ENCODE measurements at regions not wholly inside any gene's neighbourhood (a gene's known extent, or its start where the extent isn't known, plus 50 kb on each side); places are given as distances from the start of the nearest gene placed in this dataset.
"Not testable (repeated sequence)": the region's sequence is repeated elsewhere in the genome, so short reads cannot be mapped to it uniquely, and the experiment has no call there.

DNA sequence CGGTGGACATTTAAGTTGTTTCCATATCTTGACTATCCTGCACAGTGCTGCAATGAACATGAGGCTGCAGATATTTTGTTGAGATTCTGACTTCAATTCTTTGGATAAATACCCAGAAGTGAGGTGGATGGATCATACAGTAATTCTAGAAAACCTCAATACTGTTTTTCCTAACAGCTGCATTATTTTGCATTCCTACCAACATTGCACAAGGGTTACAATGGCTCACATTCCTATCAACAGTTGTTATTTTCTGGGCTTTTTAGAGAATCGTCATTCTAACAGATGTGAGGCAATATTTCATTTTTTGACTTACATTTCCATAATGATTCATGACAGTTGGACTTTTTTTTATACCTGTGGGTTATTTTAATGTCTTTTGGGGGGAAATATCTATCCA, 716.9 kb upstream of the ANO3 start:
- no peak for DNase-seq (ENCODE audit: low read depth in 3 of 3)

DNA sequence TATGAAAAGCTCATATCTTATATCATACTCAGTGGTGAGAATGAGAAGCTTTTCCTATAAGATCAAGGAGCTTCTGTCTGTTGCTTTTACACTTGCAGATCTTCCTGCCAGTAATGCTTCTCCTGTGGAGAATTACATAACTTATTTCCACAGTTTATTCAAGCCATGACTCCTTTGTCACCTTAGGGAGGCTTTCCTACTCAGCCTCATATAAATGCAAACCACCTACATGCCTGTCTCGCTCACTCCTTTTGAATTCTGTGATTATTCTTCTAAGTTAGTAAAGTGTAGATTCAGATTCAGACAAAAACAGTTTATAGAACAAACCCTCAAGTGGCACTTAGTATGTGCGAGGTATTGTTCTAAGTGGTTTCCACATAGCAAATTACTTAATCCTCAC, 716.1 kb upstream of the ANO3 start:
- no peak for DNase-seq (ENCODE audit: low read depth in 3 of 3)

DNA sequence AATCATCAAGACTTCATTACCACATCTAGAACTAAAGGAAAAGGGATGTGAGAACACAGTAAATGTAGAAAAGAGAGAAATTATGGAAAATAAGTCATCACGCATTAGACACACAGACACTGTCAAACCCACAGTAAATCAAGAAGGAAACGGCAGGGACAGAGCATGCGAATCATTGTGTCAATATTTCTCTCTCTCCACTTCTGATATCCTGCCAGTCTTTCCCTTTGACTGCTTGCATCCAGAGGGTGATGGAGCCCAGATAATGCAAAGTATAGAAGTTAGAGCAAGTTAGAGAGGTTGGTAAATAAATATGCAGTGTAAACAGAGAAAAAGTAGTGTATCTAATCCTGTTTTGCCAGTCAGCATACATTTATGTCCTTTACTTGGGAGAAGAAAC, 706.8 kb upstream of the ANO3 start:
- no peak for DNase-seq (ENCODE audit: low read depth in 3 of 3)

DNA sequence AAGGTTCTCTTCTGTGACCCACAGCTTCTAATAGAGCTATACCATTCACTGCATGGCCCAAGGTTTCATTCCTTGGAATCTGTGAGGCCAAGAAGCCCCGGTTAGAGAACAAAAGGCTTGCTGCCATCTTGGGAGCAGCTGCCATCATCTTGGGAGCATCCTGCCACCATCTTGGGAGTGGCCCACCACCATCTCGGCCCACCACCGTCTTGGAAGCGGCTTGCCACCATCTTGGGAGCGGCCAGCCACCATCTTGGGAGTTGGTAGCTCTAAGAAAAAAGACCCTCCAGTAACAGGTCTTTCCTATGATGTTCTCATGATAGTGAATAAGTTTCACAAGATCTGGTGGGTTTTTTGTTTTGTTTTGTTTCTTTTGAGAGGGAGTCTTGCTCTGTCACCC, 703.9 kb upstream of the ANO3 start:
- no peak for DNase-seq (ENCODE audit: low read depth in 3 of 3)

DNA sequence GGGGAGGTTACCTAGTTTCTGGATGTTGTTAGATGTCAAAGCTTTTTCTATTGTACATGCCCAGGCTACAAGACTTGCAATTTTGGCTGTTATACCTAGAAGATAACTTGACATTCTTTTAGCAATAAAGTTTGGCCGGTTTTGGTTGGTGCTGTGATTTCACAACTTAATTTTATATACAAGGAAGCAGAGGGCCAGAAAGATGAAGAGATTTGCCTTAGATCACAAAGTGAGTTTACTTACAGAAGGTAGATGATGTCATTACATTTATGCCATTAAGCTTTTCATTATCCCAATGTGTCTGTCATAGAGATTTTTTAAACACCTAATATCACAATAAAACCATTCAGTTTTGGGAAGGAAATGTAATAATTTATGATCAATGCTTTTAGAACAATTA, 698.7 kb upstream of the ANO3 start:
- DNase-seq (ENCODE audit: low read depth in 3 of 3): no peak

DNA sequence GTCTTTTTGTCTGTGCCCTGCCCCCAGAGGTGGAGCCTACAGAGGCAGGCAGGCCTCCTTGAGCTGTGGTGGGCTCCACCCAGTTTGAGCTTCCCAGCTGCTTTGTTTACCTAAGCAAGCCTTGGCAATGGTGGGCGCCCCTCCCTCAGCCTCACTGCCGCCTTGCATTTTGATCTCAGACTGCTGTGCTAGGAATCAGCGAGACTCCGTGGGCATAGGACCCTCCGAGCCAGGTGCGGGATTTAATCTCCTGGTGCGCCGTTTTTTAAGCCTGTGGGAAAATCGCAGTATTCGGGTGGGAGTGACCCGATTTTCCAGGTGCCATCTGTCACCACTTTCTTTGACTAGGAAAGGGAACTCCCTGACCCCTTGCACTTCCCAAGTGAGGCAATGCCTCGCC, 682.7 kb upstream of the ANO3 start:
- not testable (repeated sequence) for DNase-seq (ENCODE audit: low read depth in 3 of 3)

DNA sequence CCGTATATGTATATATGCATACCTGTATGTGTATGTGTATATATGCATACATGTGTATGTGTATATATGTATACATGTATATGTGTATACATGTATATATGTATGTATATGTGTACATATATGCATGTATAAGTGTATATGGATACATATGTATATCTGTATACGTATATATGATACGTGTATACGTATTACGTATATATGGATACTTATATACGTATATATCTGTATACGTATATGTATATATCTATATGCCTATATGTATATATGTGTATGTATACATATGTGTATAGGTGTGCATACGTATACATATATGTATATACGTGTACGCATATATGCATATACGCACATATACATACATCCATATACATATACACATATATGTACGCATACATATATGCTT, 681.6 kb upstream of the ANO3 start:
- DNase-seq (ENCODE audit: low read depth in 3 of 3): no peak

DNA sequence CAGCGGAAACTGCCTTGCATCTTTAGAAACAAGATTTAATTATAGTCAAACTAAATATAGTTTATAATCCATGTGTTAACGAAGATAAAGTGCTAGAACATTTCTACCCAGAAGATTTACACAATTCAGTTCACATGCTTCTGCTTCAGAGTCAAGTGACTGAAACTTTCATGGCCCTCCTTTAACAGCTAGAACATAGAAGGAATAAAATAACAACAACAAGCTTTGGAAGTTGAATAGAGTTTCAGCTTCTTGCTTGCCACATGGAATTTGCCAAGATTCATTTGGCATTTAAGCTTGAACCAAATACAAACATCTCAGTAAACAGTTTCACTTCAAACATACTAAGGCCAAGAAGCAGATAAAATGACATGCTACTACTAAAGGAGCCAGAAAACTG, 676.3 kb upstream of the ANO3 start:
- DNase-seq (ENCODE audit: low read depth in 3 of 3): no peak

DNA sequence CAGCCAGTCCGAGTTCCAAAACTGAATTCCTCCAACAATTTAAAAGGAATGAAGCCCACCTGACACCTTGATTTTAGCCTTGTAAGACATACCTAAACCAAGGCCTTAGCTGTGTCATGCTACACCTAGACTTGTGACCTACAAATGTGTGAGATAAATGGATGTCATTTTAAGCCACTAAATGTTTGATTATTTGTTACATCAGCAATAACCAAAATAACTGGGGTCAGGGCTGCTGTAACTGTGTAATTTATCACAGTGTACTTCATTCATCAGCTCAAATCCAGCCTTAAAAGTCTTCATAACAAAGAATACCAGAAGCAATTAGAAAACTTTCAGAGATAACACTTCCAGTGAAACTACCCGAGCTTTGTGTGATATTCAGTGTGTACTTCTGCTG, 673.0 kb upstream of the ANO3 start:
- no peak for DNase-seq (ENCODE audit: low read depth in 3 of 3)

DNA sequence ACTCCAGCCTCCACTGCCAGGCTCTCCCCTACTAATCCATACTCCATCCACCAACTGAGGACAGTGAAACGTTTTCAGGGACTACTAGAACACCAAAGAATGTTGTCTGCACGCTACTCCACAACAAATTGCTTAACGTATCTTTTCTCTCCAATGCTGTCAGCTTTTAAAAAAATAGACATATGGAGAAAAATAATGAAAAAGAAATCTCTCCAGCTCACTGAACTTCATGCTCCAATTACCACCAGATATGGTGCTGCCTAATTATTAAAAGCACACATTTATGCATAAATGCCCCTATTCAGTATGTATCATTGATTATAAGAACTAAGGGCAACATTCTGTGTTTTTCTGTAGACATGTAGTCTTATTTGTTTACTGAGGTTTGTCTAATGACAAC, 672.2 kb upstream of the ANO3 start:
- no peak for DNase-seq (ENCODE audit: low read depth in 3 of 3)

DNA sequence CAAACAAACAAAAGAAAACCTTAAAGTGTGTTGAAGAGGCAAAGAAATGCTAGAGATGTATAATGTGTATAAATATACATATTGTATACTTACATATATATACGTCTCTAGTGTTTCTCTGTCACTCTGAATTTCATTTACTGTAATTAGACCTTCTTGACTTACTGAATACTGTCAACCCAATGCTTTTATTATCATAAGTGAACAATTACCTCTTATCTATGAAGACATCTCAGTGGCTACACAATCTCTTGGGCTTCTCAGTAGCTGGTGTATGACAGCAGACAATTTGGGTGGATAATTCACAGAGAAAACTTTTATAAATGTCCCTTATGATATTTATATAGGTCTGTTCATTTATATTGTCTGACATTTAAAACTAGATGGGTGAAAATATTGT, 664.1 kb upstream of the ANO3 start:
- no peak for DNase-seq (ENCODE audit: low read depth in 3 of 3)

DNA sequence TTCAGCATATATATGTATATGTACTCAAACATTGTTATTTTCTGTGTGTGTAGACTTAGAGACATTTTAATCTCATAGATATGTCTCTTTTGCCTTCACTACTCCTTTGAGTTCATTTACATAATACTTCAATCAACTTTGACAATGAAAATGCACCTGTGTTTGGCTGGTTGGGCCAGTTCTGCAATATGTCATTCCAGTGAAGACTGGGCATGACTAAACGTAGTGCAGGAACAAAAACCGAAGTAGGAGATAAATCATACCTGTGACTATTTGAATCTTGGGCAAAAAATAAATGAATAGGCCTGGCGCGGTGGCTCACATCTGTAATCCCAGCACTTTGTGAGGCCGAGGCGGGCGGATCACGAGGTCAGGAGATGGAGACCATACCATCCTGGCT, 640.0 kb upstream of the ANO3 start:
- DNase-seq (ENCODE audit: low read depth in 3 of 3): no peak

DNA sequence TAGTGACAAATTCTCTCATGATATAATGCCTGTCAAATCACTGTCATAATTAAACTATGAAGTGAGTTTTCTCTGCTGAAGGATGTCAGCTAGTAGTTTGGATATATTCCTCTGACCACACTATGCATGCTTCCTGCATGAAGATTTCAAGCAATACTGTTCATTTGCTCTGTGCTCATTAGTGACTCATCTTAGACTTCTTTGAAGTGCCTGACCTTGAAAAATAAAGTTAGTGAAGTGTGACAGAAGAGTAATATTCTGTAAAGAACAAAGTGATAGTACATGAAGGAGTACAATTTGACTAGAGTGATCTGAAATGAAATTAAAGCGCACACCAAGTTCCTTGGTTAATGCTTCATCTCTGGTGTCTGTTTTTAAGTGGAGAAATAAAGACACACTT, 629.5 kb upstream of the ANO3 start:
- DNase-seq (ENCODE audit: low read depth in 3 of 3): no peak

DNA sequence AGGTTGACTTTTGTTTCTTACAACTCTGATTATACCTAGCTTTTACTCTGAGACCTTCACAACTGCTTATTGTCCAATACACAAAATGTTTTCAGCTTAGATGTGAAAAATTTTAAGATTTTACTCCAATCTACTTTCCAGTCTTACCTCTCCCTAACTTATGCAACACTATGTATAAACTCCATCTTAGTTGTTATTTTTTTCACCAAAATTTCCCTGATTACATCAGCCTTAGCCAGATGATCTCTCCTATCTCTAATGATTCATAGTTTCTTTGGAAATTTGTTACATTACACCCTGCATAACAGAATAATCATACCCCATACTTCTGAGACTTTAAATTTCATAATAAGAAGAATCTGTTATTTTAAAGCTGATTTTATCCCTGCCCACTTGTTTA, 621.0 kb upstream of the ANO3 start:
- no peak for DNase-seq (ENCODE audit: low read depth in 3 of 3)

DNA sequence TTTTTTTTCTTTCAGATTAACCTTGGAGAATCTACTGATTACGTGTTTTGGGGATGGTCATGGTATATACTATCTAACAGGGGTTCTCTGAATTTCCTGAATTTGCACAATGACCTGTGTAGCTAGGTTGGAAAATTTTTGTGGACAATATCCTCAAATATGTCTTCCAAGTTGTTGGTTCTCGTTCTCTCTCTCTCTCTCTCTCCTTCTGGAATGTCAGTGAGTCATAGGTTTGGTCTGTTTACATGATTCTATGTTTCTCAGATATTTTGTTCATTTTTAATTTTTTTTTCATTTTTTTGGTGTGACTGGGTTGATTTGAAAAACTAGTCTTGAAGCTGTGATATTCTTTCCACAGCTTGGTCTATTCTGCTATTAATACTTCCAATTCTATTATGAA, 604.0 kb upstream of the ANO3 start:
- DNase-seq (ENCODE audit: low read depth in 3 of 3): no peak

DNA sequence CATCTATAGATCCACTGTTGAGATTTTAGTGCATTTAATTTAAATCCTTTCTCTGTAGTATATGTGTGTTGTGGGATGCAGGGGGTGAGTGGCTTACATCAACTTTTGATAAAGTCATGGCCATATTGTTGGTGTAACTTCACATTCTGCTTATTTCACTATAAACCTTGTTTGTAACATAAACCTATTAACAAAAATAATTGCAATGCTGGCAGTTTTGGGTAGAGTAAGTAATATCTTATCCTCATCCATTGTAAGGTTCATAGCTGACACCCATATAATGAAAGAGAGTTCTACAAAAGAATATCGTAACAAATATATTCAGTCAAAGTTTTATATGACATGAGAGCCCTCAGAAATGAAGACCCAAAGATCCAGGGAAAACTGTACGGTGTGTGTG, 601.7 kb upstream of the ANO3 start:
- DNase-seq (ENCODE audit: low read depth in 3 of 3): no peak

DNA sequence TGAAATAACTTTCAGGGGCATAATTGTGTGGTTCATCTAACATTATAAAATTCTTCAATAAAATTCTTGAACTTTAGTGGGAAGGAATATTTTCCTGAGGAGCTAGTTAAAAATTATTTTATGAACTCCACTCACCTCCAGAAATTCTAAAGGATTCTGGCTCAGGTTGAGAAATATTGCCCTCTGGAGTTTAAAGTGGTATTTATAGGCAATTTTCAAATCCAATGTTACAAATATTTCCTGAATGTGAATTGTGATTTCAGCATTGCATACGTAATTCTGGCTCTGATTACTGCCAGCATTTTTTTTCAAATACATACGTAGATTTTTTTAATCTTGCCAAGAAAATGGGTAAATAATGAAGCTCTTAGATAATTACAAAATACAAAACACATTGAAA, 598.2 kb upstream of the ANO3 start:
- no peak for DNase-seq (ENCODE audit: low read depth in 3 of 3)

DNA sequence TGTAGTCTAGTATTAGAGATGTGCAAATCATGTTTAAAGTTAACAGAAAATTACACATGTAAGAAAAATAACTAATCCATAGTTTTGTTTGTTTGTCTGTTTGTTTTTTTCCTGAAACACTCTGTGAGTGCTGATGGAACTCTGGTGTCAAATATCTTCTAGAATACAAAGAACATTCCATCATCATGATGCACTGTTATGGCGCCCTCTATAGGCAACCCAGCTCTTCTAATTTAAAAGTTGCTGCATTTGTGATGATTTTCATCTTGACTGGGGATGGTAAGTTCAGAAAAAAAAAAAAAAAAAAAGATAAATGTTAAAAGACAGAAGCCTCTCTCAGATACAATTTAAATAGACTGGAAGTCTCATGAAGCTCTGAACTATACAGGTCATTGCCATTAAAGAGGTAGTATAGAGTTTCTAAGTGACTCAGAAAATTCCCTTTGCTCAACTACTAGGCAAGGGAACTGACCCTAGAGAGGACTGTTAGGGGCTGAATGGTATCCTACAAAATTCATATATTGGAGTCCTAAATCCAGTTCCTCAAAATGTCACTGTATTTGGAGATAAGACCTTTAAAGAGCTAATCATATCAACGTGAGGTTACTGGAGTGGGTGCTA, 597.2 kb upstream of the ANO3 start:
- no peak for DNase-seq (ENCODE audit: low read depth in 3 of 3)

DNA sequence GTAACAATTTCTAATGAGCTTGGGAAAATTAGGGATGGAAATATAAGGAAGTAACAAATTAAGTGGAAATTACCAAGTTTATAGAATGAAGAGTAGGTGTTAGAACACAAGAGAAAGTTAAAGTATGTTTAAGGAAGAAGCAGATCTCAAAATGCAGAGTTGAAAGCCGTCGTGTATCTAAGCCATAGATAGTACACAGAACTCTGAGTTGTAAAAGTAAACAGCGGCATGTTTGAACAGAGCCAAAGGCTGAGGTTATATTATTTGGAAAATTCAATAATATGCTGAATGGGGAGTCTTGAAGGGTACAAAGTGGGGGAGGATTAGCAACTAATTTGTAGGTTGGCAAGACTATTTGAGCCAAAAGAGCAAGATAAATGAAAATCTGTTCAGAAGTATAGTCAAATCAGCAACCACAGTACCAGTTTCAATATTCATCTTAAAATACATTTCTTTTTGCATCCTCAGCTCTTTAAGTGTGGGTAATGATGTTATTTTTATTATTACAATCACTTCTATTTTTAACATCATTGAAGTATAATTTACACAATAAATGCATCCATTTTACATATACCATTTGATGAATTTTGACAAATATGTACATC, 594.8 kb upstream of the ANO3 start:
- no peak for DNase-seq (ENCODE audit: low read depth in 3 of 3)

DNA sequence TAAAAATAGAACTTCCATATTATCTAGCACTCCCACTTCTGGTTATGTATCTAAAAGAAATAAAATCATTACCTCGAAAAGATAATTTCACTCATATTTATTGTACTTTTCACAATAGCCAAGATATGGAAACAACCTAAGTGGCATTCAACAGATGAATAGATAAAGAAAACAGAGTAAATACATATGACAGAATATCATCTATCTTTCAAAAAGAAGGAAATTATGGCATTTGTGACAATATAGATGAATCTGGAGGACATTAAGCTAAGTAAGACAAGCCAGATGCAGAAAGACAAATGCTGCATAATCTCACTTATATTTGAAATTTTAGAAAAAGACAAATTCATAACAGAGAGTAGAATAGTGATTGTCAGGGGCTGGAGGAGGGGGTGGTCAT, 590.0 kb upstream of the ANO3 start:
- no peak for DNase-seq (ENCODE audit: low read depth in 3 of 3)

DNA sequence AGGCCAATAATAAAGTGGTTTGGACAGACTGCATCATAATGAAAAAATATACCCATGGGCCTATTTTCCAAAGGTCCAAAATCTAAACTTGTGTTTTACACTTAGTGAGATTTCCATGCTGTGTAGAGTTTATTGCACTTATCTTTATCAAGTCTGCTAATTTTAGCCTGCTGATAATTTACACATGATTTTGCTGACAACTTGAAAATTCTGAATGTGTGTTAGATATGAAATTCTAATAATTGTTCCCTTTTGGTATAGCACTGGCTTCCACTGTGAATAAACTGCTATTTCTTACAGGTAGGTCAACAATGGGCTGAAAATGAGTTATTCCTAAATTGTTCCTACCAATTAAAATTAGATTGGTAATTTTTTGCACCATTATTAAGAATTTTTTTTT, 589.1 kb upstream of the ANO3 start:
- no peak for DNase-seq (ENCODE audit: low read depth in 3 of 3)

DNA sequence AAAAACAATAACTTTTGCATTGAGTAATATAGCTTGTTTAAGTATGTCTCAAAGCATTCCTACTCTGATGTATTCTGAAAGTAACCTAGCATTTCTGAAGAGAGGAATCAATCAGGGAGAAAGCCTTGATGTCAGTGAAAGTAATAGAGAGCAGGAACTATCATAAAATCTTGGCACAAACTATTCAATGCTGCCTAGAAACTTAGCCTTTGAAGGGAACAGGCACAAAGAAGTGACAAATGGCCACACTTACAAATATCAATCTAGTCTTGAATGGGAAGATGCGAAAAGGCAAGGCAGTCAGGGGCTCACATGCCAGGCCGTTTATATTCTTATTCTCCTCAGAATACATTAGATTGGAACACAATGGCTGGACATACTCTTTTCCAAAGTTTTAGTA, 576.5 kb upstream of the ANO3 start:
- no peak for DNase-seq (ENCODE audit: low read depth in 3 of 3)

DNA sequence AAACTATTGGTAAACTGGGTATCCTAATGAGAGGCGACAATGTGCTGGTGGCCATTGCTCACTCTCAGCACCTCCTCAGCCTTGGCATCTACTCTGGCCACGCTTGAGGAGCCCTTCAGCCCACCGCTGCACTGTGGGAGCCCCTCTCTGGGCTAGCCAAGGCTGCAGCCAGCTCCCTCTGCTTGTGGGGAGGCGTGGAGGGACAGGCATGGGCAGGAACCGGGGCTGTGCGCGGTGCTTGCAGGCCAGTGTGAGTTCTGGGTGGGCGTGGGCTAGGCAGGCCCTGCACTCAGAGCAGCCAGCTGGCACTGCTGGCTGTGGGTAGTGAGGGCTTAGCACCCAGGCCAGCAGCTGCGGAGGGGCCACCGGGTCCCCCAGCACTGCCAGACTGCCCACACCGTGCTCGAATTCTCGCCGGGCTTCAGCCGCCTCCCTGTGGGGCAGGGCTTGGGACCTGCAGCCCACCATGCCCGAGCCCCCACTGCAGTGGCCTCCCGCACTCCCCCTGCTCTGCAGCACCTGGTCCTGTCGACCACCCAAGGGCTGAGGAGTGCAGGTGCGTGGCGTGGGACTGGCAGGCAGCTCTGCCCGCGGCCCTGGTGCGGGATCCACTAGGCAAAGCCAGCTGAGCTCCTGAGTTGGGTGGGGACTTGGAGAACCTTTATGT, 575.9 kb upstream of the ANO3 start:
- no peak for DNase-seq (ENCODE audit: low read depth in 3 of 3)

DNA sequence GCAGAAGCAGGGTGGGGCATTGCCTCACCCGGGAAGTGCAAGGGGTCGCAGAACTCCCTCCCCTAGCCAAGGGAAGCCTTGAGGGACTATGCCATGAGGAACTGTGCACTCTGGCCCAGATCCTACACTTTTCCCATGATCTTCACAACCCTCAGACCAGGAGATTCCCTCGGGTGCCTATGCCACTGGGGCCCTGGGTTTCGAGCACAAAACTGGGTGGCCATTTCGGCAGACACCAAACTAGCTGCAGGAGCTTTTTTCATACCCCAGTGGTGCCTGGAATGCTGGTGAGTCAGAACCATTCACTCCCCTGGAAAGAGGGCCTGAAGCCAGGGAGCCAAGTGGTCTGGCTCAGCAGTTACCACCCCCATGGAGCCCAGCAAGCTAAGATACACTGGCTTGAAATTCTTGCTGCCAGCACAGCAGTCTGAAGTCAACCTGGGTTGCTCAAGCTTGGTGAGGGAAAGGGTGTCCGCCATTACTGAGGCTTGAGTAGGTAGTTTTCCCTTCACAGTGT, 573.7 kb upstream of the ANO3 start:
- DNase-seq (ENCODE audit: low read depth in 3 of 3): no peak

Data from stimulated activated CD4-positive, alpha-beta T cell treated with anti-CD3 and anti-CD28 coated beads, TNF-alpha, amount 100 ng/mL, for 48 hours (primary cell).